Kidney epithelial cell (primary cell): ENCODE measurements at regions not wholly inside any gene's neighbourhood (a gene's known extent, or its start where the extent isn't known, plus 50 kb on each side); places are given as distances from the start of the nearest gene placed in this dataset.

ENCODE experiments used
- DNase-seq: peaks from one replicate; pipeline ENCODE4 v3.0.0-alpha.2; 2010; ENCODE audit warnings: low read depth
- H3K27me3 ChIP-seq: 2 replicates; pipeline ENCODE4 v1.6.0; 2011; ENCODE audit warnings: low read length; ENCODE audit not compliant: control insufficient read depth, insufficient read depth
- H3K36me3 ChIP-seq: 2 replicates; pipeline ENCODE4 v1.5.1; 2011; ENCODE audit warnings: low read length; ENCODE audit not compliant: control insufficient read depth, insufficient read depth
- H3K4me3 ChIP-seq: 2 replicates; pipeline ENCODE4 v1.5.1; 2011; ENCODE audit warnings: low read depth, mild to moderate bottlenecking, control low read depth, low read length
- CTCF ChIP-seq: IDR thresholded peaks from 2 replicates; pipeline ENCODE4 v1.5.1; 2011; ENCODE audit warnings: mild to moderate bottlenecking, moderate library complexity, low read length, control low read depth, inconsistent platforms; ENCODE audit not compliant: insufficient read depth, poor library complexity, severe bottlenecking

- no peaks in the 10 kb centered on the region for H3K36me3 ChIP-seq
- H3K27me3 ChIP-seq: no peaks in the 10 kb centered on the region
- H3K4me3 ChIP-seq: no peak overlapping the region
- no peak for DNase-seq
- TF ChIP-seq CTCF: no peak
Observed at GRCh38 chr21:34203851-34204420, 130.6 kb downstream of the MRPS6 start.

- TF ChIP-seq CTCF: no peak
- Histone ChIP-seq H3K4me3 (no peak overlapping the region), H3K36me3 (no peaks in the 10 kb centered on the region), H3K27me3 (no peaks in the 10 kb centered on the region)
- DNase-seq: no peak
Observed at GRCh38 chr21:34204481-34205439, 131.4 kb downstream of the MRPS6 start.

GRCh38 chr21:34205811-34206571 is 132.6 kb downstream of the MRPS6 start:
- no peak overlapping the region for H3K4me3 ChIP-seq
- H3K36me3 ChIP-seq: no peaks in the 10 kb centered on the region
- DNase-seq: no peak
- H3K27me3 ChIP-seq: no peaks in the 10 kb centered on the region
- no peak for TF ChIP-seq CTCF

GRCh38 chr21:34213959-34214358 is 140.6 kb downstream of the MRPS6 start:
- Histone ChIP-seq H3K27me3 (no peaks in the 10 kb centered on the region), H3K36me3 (no peaks in the 10 kb centered on the region), H3K4me3 (no peak overlapping the region)
- DNase-seq: no peak
- TF ChIP-seq CTCF: no peak

- no peak overlapping the region for H3K4me3 ChIP-seq
- no peaks in the 10 kb centered on the region for H3K36me3 ChIP-seq
- no peak for DNase-seq
- TF ChIP-seq CTCF: no peak
- no peaks in the 10 kb centered on the region for H3K27me3 ChIP-seq
Observed at GRCh38 chr21:34215501-34215900, 142.1 kb downstream of the MRPS6 start.
